ENCODE measurements at regions not wholly inside any gene's neighbourhood (a gene's known extent, or its start where the extent isn't known, plus 50 kb on each side); places are given as distances from the start of the nearest gene placed in this dataset.
"Not testable (repeated sequence)": the region's sequence is repeated elsewhere in the genome, so short reads cannot be mapped to it uniquely, and the experiment has no call there.

DNA sequence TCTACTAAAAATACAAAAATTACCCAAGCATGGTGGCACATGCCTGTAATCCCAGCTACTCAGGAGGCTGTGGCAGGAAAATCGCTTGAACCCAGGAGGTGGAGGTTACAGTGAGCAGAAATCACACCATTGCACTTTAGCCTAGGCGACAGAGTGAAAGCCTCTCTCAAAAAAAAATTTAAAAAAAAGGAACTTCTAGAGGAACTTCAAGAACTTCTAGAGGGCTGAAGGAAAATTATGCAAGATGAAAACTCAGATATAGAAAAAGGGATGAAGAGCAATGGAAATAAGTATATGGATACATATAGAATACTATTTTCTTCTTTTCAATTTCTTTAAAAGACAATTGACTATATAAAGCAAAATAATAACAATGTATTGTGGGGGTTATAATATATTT, 51.2 kb upstream of the PRR5 start:
- DNase-seq (ENCODE audit: low read depth in 2 of 2): no peak

DNA sequence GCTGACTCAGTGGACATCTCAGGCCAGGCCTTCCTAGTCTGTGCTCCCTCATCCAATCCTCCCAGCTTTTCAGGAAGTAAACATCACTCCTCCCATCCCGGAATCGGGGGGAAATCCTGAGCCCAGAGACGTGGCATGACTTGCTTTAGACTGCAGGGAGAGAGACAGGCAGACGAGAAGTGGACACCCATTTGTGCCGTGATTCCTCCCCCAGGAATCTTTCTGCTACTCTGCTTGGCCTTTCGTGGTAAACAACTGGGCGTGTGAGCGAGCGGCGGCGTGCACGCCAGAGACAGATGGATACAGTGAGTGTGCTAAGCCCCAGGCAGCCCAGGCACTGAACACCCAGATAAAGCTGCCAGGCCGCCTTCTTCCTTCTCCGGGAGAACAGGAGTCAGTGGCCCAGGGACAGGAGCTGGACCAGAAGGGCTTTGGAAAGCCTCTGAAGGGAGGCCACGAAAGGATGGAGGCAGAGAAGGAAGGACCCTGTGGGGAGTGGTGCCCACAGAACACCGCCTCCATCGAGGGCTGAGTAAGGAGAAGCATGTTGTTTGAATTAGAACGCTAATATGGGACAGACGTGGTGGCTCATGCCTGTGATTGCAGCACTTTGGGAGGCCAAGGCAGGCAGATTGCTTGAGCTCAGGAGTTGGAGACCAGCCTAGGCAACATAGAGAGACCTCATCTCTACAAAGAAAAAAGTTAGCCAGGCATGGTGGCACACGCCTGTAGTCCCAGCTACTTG, 53.0 kb upstream of the PRR5 start:
- peak in 1 of 2 donors; percentile 53 for DNase-seq (ENCODE audit: low read depth in 2 of 2)

DNA sequence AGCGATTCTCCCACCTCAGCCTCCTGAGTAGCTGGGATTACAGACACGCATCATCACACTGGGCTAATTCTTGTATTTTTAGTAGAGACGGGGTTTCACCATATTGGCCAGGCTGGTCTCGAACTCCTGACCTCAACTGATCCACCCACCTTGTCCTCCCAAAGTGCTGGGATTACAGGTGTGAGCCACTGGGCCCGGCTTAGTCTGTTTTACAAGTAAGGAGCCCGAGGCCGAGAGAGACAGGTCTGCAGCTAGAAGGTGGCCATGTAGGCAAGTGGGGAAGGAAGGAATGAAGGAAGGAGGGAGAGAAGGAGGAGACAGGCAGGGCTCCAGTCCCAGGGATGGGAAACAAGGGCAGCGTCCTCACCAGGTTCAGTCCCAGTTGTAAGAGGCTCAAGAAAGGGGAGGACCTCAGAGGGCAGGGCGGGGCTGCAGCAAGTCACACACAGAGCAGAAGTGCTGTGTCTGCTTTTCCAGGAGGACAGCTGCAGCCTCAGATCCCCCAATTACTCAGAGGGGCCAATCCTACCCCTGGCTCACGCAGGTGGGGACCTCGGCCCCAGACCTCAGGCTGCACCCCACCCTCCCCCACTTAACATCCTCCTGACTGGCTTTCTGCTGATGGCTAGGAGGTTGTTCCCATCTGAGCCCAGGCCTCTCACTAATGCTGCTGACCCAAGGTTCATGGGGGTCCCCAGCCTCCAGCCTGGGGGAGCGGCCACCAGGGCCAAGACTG, 53.8 kb upstream of the PRR5 start:
- no peak for DNase-seq (ENCODE audit: low read depth in 2 of 2)

DNA sequence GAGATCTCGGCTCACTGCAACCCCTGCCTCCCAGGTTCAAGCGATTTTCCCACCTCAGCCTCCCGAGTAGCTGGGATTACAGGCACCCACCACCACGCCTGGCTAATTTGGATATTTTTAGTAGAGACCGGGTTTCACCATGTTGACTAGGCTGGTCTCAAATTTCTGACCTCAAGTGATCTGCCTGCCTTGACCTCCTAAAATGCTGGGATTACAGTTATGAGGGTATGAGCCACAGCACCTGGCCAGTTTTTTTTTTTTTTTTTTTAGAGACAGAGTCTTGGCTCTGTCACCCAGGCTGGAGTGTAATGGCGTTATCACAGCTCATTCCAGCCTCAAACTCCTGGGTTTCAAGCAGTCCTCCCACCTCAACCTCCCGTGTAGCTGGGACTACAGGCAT, 54.9 kb upstream of the PRR5 start:
- DNase-seq (ENCODE audit: low read depth in 2 of 2): no peak

DNA sequence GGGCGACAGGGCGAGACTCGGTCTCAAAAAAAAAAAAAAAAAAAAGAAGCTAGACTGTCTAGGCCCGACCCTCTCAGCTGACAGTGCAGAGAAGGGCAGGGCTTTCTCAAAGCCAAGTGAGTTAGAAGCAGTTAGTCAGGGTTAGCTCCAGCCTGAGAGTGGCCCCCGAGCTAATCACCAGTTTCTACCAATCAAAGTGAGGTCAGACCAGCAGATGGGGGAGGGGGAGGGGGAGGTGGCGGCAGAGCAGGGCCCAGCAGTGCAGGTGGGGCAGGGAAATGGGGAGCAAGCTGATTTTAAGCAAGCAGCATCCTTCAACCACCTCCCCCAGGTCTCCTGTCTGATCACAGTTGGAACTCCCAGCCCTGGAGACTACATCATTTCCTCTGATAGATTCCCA, 55.3 kb upstream of the PRR5 start:
- no peak for DNase-seq (ENCODE audit: low read depth in 2 of 2)

DNA sequence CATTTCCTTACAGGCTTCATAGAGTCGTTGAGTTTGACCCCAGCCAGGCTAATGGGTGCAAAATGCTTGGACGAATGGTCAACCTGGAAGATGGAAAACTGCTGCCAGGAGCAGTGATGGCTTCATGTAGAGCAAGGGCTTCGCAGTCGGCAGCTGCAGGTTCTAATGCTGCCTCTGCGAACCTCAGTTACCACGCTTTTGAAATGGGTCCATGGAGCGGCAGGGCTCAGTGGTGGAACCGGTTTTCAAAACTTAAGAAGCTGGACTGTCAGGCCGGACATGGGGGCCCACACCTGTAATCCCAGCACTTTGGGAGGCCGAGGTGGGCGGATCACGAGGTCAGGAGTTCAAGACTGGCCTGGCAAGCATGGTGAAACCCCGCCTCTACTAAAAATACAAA, 55.9 kb upstream of the PRR5 start:
- no peak for DNase-seq (ENCODE audit: low read depth in 2 of 2)

DNA sequence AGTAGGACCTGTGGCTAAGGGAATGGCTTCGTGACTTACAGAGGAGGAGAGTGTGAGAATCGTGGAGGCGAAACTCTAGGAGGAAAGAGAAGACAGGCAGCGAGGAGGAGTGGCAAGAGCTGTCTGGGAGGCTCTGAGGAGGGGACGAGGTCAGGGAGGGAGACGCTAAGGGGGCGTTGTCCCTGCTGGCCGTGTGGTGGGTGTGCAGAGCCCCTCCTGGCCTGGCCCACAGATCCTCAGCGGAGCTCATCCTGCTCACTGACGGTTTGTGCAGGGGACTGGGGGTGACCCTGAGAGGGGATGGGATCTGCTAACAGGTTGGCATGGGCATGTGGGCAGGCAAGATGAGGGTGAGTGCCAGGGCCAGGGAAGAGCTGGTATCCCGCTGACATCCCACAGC, 56.5 kb upstream of the PRR5 start:
- no peak for DNase-seq (ENCODE audit: low read depth in 2 of 2)

DNA sequence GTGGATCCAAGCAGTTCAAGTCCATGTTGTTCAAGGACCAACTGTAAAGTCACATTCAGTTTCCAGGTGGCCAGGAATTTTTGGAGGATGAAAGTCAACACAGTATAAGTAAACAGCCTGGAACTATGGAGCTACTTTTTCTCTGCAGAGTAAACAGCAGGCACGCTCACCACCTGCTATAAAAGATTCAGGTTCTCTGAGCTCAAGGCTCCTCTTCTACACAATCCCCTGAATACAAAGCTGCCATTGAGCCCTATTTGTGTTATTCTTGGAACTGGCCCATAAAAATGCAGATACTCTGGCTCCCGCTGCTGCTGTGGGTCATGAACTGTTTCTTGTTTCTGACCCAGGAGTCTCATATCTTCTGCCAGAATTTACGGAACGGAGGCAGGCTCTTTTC, 56.9 kb upstream of the PRR5 start:
- no peak for DNase-seq (ENCODE audit: low read depth in 2 of 2)

DNA sequence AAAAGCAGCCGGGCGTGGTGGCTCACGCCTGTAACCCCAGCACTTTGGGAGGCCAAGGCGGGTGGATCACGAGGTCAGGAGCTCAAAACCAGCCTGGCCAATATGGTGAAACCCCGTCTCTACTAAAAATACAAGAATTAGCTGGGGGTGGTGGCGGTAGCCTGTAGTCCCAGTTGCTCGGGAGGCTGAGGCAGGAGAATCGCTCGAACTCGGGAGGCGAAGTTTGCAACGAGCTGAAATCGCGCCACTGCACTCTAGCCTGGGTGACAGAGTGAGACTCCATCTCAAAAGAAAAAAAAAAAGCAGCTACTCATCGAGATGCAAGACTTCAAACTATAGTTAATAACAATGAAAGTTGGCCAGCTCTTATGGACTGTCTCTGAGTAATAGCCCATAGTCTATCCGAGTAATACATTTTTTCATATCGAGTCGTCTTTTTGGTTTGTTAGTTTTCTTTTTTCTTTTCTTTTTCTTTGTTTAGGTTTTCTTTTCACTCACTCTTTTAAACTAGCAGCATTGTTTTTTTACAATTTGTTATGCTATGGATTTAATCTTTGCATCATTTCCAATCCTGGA, 58.4 kb upstream of the PRR5 start:
- DNase-seq (ENCODE audit: low read depth in 2 of 2): not testable (repeated sequence)

DNA sequence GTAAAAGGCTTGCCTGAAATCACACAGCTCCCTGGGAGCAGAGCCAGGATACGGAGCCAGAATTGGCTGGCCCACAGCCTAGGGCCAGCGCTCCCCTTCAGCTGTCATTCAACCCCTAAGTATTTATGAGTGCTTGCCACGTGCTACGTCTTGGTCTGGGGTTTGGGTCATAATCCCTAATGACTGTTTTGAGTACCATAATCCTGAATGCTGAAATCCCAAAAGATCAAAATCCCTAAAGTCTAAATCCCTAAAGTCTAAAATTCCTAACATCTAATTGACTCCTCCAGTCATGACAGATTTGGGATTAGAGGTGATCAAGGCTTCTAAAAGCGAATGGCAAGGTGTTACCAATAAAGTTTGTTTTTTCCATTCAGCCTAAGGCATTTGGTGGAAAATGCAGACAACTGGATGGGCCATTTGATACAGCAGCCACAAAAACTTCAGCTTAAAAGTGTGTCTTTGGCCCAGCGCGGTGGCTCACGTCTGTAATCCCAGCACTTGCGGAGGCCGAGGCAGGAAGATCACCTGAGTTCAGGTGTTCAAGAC, 59.8 kb upstream of the PRR5 start:
- no peak for DNase-seq (ENCODE audit: low read depth in 2 of 2)

DNA sequence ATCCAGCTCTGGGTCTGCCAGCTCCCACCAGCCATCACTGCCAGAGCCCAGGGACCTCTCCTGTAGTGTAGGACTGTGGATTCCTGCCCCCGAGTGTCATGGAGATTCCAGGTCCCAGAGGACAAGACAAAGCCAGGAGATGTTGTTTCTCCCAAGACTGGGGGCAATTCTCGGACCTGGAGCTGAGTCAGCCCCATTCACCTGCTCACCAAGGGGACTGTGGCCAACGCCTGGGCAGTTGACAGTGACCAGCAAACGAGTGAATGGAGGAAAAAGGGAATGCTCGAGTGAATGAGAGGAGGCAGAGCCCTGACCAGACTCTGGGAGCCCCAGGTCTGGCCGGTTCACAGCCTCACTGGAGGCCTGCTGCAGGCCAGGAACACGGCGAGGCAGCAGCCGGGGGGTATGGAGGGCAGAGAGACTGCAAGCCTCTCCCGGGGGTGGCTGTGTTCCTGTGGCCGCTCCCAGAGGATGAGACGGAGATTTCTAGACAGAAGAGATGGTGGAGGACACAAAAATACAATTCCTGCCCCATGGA, 61.3 kb upstream of the PRR5 start:
- DNase-seq (ENCODE audit: low read depth in 2 of 2): no peak

DNA sequence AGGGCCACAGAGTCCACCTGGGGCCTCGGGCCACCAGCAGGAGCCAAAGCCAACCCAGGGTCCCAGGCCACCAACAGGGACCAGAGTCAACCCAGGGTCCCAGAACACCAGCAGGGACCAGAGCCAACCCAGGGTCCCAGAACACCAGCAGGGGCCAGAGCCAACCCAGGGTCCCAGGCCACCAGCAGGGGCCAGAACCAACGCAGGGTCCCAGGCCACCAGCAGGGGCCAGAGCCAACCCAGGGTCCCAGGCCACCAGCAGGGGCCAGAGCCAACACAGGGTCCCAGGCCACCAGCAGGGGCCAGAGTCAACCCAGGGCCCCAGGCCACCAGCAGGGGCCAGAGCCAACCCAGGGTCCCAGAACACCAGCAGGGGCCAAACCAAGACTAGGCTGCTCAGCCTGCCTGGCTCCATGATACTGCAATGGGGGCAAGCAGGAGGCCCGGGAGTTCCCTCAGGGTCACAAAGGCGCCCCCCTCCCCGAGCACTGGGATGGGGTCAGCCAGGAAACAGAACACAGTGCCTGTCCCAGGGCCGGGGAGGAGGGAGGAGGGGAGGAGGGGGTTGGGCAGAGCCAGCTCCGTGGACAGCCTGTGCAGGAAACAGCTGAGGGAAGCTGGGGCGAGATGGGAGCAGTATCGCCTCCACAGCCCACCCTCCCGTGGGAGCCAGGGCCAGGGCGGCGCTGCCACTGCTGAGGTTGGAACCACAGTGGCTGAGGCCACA, 62.0 kb upstream of the PRR5 start:
- DNase-seq (ENCODE audit: low read depth in 2 of 2): peak; percentile 41 to 48

DNA sequence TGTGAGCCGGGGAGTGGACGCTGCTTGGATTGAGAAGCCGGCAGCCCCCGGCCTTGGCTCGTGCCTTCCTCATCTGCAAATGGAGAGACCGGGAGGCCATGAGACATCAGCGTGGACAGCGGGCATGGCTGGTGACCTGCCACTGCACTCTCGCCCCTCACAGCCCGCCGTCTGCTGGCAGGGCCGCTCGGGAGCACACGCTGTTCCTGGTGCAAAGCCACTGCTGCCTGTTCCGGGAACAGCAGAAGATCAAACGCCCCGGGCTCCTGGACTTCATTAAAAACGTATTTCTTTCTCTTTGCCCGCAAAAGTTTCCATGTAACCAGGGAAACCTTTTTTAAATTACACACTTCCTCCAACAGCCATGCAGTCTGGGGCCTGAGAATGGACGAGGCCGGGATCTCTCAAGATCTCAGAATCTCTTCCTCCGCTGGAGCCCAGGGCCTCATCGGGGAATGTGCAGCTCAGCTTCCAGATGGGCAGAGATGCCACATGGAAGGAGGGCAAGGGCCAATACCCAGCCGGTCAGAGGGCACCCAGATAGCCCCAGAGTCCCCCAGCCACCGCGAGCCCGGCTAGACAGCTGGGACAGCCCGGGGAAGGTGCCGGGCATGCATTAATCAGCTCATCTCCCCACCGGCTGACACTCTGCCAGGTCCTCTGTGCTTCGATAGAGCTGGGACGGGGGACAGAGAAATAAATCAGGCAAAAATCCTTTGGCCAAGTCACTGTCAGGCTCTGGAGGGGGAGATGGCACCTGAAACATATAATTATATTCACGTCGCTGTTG, 62.8 kb upstream of the PRR5 start:
- peak; percentile 30 to 31 for DNase-seq (ENCODE audit: low read depth in 2 of 2)

DNA sequence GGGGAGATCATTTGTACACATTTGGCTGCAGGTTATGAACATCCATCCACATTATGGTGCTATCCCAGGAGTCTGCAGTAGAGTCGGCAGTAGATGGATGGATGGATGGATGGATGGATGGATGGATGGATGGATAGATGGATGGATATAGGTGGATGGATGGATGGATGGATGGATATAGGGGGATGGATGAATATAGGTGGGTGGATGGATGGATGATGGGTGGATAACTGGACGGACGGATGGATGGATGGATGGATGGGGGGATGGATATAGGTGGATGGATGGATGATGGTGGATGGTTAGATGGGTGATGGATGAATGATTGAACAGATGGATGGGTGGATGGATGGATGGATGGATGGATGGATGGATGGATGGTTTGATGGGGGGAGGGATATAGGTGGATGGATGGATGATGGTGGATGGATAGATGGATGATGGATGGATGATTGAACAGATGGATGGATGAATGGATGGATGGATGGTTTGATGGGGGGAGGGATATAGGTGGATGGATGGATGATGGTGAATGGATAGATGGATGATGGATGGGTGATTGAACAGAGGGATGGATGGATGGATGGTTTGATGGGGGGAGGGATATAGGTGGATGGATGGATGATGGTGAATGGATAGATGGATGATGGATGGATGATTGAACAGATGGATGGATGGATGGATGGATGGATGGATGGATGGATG, 65.3 kb upstream of the PRR5 start:
- not testable (repeated sequence) for DNase-seq (ENCODE audit: low read depth in 2 of 2)

DNA sequence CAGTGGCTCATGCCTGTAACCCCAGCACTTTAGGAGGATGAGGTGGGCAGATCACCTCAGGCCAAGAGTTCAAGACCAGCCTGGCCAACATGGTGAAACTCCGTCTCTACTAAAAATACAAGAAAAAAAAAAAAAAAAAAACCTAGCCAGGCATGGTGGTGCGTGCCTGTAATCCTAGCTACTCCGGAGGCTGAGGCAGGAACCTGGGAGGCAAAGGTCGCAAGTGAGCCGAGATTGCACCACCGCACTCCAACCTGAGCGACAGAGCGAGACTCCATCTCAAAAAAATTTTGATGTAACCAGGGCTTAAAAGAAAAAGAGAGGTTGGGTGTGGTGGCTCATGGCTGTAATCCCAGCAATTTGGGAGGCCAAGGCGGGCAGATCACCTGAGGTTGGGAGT, 66.4 kb upstream of the PRR5 start:
- not testable (repeated sequence) for DNase-seq (ENCODE audit: low read depth in 2 of 2)

DNA sequence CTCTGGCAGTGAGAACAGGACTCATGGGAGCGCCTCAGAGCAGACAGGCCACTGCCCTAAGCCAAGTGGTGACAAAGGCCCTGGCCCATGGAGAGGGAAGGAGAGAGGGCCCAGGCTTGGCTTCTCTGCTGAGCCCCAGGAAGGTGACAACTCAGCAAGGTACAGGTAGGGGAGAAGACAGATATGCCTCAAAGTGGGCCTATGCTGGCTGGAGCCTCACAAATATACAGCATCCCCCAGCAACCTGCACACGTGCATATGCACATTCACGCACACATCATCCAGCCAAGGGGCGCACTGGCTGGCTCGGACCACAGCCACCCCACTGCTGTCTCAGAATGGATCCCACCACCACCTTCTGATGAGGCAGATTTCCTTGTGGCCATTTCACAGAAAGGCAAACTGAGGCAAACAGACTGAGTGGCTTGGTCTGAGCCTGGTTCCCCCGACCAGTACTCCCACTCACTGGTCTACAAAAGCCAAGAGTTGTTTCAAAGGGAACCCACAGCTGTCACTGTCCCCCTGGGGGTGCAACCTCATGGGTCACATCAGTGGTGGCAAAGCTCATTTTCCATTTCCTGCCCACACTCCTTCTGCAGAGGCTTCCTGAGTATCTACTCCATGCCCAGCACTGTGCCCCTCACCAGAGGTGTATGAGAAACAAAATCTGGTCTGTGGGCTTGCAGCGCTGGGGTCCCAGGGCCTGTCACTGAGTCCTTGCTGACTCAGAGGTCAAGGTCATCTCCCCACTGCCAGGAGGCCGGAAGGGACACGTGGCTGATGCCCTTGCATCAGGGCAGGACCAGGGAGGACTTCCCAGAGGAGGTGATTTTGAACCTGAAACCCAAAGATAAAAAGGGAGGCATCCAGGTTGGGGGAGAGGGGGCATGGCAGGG, 67.3 kb upstream of the PRR5 start:
- no peak for DNase-seq (ENCODE audit: low read depth in 2 of 2)

DNA sequence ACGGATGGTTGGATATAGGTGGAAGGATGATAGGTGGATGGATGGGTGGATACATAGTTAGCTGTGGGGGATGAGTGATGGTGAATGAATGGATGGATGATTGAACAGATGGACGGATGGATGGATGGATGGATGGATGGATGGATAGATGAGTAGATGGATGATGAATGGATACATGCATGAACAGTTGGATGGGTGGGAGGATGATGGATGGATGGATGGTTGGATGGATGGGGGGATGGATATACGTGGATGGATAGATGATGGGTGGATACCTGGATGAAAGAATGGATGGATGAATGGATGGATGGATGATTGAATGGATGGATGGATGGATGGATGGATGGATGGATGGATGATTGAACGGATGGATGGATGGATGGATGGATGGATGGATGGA, 68.4 kb upstream of the PRR5 start:
- no peak for DNase-seq (ENCODE audit: low read depth in 2 of 2)

DNA sequence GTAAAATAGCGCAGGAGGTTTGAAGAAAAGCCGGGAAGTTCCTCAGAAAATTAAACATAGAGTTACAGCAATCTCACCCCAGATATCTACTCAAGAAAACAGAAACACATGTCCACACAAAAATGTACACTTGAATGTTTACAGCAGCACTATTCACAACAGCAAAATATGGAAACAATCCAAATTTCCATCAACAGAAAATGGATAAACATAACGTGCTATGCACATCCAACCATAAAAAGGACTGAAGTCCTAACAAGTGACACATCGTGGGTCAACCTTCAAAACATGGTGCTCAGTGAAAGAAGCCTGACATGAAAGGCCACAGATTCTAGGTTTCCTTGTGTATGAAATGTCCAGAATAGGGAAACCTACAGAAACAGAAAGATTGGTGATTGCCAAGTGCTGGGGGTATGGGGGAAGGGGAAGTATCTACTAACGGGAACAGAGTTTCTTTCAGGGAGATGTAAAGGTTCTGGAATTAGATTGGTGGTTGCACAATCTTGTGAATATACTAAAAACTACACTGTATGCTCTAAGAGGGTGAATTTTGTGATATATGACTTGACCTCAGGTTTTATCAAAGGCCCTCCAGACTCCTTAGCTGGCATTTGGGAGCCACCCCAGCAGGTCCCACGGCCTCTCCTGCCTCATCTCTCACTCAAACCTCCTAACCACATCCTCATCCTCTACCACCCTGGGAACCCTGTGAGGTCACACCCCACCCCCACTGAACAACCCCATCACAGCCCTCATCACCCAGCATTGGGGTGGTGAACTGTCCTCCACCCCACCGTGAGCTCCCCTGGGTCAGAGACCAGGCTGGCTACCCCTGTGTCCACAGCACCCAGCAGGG, 69.2 kb upstream of the PRR5 start:
- DNase-seq (ENCODE audit: low read depth in 2 of 2): no peak
